Fibroblast of lung (primary cell): ENCODE measurements at regions not wholly inside any gene's neighbourhood (a gene's known extent, or its start where the extent isn't known, plus 50 kb on each side); places are given as distances from the start of the nearest gene placed in this dataset.

Source experiments
- DNase-seq, 2 donors: peaks; one replicate each; pipeline versions ENCODE4 v3.0.0 to v3.0.0-alpha.2; 2010; ENCODE audit warnings: low read depth in 2 of 2
- H2AFZ ChIP-seq: 2 replicates; pipeline ENCODE4 v1.5.1; 2012; ENCODE audit warnings: low read length, control low read depth, inconsistent platforms
- H3K27ac ChIP-seq: 2 replicates; pipeline ENCODE4 v1.5.1; 2011; ENCODE audit warnings: low read length, control low read depth; ENCODE audit not compliant: insufficient read depth
- H3K27me3 ChIP-seq: 2 replicates; pipeline ENCODE4 v1.5.1; 2011; ENCODE audit warnings: mild to moderate bottlenecking, low read length; ENCODE audit not compliant: control insufficient read depth, insufficient read depth
- H3K36me3 ChIP-seq: 2 replicates; pipeline ENCODE4 v1.5.1; 2011; ENCODE audit warnings: low read length; ENCODE audit not compliant: control insufficient read depth, insufficient read depth
- H3K4me1 ChIP-seq: 2 replicates; pipeline ENCODE4 v1.5.1; 2011; ENCODE audit warnings: low read length; ENCODE audit not compliant: control insufficient read depth, insufficient read depth; ENCODE audit errors: extremely low read depth
- H3K4me2 ChIP-seq: 2 replicates; pipeline ENCODE4 v1.5.1; 2011; ENCODE audit warnings: low read length, control low read depth; ENCODE audit not compliant: insufficient read depth; ENCODE audit errors: extremely low read depth
- H3K4me3 ChIP-seq, 4 experiments: fragments of 200-600 bp in 1 of 4; sonication (generic) in 1 of 4; replicated peaks in 1 of 4; 2 replicates each; pipeline ENCODE4 v1.5.1; 2011 to 2016; ENCODE audit warnings: low read length in 4 of 4, low read depth in 3 of 4, mild to moderate bottlenecking in 3 of 4, control low read depth in 2 of 4, inconsistent platforms in 1 of 4, mixed read lengths in 1 of 4; ENCODE audit not compliant: insufficient read depth in 1 of 4; ENCODE audit errors: control extremely low read depth in 1 of 4
- H3K79me2 ChIP-seq: 2 replicates; pipeline ENCODE4 v1.5.1; 2012; ENCODE audit warnings: mild to moderate bottlenecking, low read length, inconsistent platforms; ENCODE audit not compliant: control insufficient read depth, insufficient read depth
- H3K9ac ChIP-seq: 2 replicates; pipeline ENCODE4 v1.5.1; 2011; ENCODE audit warnings: mild to moderate bottlenecking, low read length, control low read depth; ENCODE audit not compliant: insufficient read depth
- H3K9me3 ChIP-seq: 2 replicates; pipeline ENCODE4 v1.5.1; 2012; ENCODE audit warnings: low read depth, low read length; ENCODE audit not compliant: control insufficient read depth, insufficient read depth
- H4K20me1 ChIP-seq: 2 replicates; pipeline ENCODE4 v1.5.1; 2011; ENCODE audit warnings: low read length; ENCODE audit not compliant: control insufficient read depth, insufficient read depth; ENCODE audit errors: extremely low read depth
- EZH2 ChIP-seq: IDR thresholded peaks from 2 replicates; pipeline ENCODE4 v1.5.1; 2012; ENCODE audit warnings: low read length, control low read depth, mild to moderate bottlenecking; ENCODE audit errors: missing control alignments
- TF ChIP-seq, protein P1 (sequence below), 2 donors: IDR thresholded peaks in 1 of 2; conservative IDR thresholded peaks in 1 of 2; 1 replicate in 1 of 2; 2 replicates in 1 of 2; pipeline ENCODE4 v1.5.1; 2011 to 2012; ENCODE audit warnings: low read length in 2 of 2, control low read depth in 1 of 2, inconsistent platforms in 1 of 2, low read depth in 1 of 2, mild to moderate bottlenecking in 1 of 2

DNA sequence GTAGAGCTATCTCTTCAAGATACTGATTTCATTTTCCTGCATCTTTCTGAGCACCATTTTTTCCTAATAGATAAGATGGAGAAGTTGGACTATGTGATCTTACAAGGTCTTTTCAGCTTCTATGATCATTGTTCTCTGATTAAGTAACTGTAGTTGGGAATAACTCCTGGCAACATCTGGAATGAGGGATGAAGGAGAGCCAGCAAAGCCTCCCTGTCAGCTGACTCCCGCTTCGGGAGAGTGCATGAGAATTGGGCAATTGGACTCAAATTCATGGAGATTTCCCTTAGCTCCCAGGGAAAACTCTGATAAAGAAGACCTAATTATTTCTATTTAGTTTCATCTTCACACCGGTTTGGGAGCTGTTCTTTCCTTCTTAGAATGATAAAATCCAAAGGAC is 146.1 kb downstream of the CCDC71L start:
- TF ChIP-seq, protein P1, sequence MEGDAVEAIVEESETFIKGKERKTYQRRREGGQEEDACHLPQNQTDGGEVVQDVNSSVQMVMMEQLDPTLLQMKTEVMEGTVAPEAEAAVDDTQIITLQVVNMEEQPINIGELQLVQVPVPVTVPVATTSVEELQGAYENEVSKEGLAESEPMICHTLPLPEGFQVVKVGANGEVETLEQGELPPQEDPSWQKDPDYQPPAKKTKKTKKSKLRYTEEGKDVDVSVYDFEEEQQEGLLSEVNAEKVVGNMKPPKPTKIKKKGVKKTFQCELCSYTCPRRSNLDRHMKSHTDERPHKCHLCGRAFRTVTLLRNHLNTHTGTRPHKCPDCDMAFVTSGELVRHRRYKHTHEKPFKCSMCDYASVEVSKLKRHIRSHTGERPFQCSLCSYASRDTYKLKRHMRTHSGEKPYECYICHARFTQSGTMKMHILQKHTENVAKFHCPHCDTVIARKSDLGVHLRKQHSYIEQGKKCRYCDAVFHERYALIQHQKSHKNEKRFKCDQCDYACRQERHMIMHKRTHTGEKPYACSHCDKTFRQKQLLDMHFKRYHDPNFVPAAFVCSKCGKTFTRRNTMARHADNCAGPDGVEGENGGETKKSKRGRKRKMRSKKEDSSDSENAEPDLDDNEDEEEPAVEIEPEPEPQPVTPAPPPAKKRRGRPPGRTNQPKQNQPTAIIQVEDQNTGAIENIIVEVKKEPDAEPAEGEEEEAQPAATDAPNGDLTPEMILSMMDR (conservative IDR thresholded peaks at IDR 0.05 in 1 of 2, IDR thresholded peaks at IDR 0.05 in 1 of 2; ENCODE audit: low read depth in 1 of 2, low read length in 2 of 2), result no peak
- TF ChIP-seq EZH2, result no peak
- no peak overlapping the region for H3K4me3 ChIP-seq
- H3K9ac ChIP-seq, result no peak overlapping the region

DNA sequence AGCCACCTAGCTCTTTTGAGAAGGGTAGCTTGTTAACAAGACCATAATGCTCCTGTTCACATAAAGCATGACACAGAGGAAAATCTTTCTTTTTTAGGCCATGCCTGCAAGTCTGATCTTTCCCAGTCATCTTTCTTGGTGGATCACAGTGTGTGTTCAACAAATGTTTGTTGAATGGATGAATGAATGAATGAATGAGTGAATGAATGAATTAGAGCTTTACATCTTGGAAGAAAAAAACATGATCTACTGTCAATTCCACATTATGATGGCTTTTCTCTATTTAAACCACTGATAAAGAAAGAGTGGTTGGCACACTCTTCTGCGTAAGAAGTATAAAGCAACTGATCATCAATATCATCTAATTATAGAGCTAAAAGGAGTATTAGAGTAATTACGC is 148.7 kb downstream of the CCDC71L start:
- no peak for TF ChIP-seq EZH2
- TF ChIP-seq, protein P1 (conservative IDR thresholded peaks at IDR 0.05 in 1 of 2, IDR thresholded peaks at IDR 0.05 in 1 of 2; ENCODE audit: low read depth in 1 of 2, low read length in 2 of 2), result no peak
- Histone ChIP-seq H4K20me1 (no peaks in the 10 kb centered on the region), H3K27me3 (no peaks in the 10 kb centered on the region), H3K36me3 (no peaks in the 10 kb centered on the region), H3K9me3 (no peaks in the 10 kb centered on the region), H3K79me2 (no peaks in the 10 kb centered on the region), H3K4me3 (no peak overlapping the region), H2AFZ (no peak overlapping the region), H3K4me2 (no peak overlapping the region), H3K27ac (no peak overlapping the region), H3K9ac (no peak overlapping the region), H3K4me1 (no peaks in the 10 kb centered on the region)
- DNase-seq, result no peak

More for the DNA sequence above, 146.1 kb downstream of the CCDC71L start:
- H3K4me2 ChIP-seq, result no peak overlapping the region
- no peaks in the 10 kb centered on the region for H3K79me2 ChIP-seq
- H4K20me1 ChIP-seq, result no peaks in the 10 kb centered on the region
- H3K27ac ChIP-seq, result no peak overlapping the region
- H3K36me3 ChIP-seq, result no peaks in the 10 kb centered on the region
- peak in 1 of 2 donors; percentile 51 for DNase-seq
- no peaks in the 10 kb centered on the region for H3K9me3 ChIP-seq
- H3K27me3 ChIP-seq, result peaks cover 2% of the 10 kb centered on the region
- no peaks in the 10 kb centered on the region for H3K4me1 ChIP-seq
- no peak overlapping the region for H2AFZ ChIP-seq

DNA sequence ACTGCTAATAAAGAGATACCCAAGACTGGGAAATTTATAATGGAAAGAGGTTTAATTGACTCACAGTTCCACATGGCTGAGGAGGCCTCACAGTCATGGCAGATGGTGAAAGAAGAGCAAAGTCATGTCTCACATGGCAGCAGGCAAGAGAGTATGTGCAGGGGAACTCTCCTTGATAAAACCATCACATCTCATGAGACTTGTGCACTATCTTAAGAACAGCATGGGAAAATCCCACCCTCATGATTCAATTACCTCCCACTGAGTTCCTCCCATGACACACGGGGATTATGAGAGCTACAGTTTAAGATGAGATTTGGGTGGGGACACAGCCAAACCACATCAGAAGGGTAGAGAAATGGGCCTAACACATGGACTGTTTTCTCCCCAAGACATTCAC is 156.3 kb downstream of the CCDC71L start:
- peak in 1 of 2 donors; percentile 41 for DNase-seq
- Histone ChIP-seq H3K4me3 (no peak overlapping the region), H3K36me3 (no peaks in the 10 kb centered on the region), H3K27me3 (no peaks in the 10 kb centered on the region), H3K9me3 (no peaks in the 10 kb centered on the region), H4K20me1 (no peaks in the 10 kb centered on the region), H3K4me2 (no peak overlapping the region), H3K4me1 (no peaks in the 10 kb centered on the region), H2AFZ (no peak overlapping the region), H3K27ac (no peak overlapping the region), H3K79me2 (no peaks in the 10 kb centered on the region), H3K9ac (no peak overlapping the region)
- no peak for TF ChIP-seq EZH2
- TF ChIP-seq, protein P1 (conservative IDR thresholded peaks at IDR 0.05 in 1 of 2, IDR thresholded peaks at IDR 0.05 in 1 of 2; ENCODE audit: low read depth in 1 of 2, low read length in 2 of 2), result no peak
